ENCODE measurements at regions not wholly inside any gene's neighbourhood (a gene's known extent, or its start where the extent isn't known, plus 50 kb on each side); places are given as distances from the start of the nearest gene placed in this dataset.

- H3K4me2 ChIP-seq (ENCODE audit: unreplicated experiment): no peak overlapping the region
- H3K4me3 ChIP-seq: no peak overlapping the region
- in situ Hi-C loops (cut with MboI): no loop called here
- no peaks in the 10 kb centered on the region for H3F3A ChIP-seq (ENCODE audit: insufficient read depth)
- no peak overlapping the region for H3K9ac ChIP-seq
- no peaks in the 10 kb centered on the region for H3K9me2 ChIP-seq (ENCODE audit: insufficient read depth)
- DNase-seq: no peak
- no peak for TF ChIP-seq EZH2 (IDR thresholded peaks at IDR 0.05; ENCODE audit: insufficient read depth, poor library complexity, severe bottlenecking)
- no peak for TF ChIP-seq EZH2phosphoT487 (IDR thresholded peaks at IDR 0.05; ENCODE audit: insufficient read depth, low read depth)
- H3K79me2 ChIP-seq (ENCODE audit: insufficient read depth): no peaks in the 10 kb centered on the region
- no peak overlapping the region for H3K27ac ChIP-seq
- no peak overlapping the region for H2AFZ ChIP-seq
- no peaks in the 10 kb centered on the region for H3K9me3 ChIP-seq (ENCODE audit: low read depth)
- H3K27me3 ChIP-seq (replicated peaks; ENCODE audit: insufficient read depth): no peaks in the 10 kb centered on the region
- no peaks in the 10 kb centered on the region for H4K20me1 ChIP-seq (ENCODE audit: insufficient read depth)
- no peaks in the 10 kb centered on the region for H3K36me3 ChIP-seq (ENCODE audit: low read depth)
- H3K4me1 ChIP-seq (ENCODE audit: insufficient read depth): no peaks in the 10 kb centered on the region
Measured at GRCh38 chr6:98343004-98343403, 491.4 kb upstream of the POU3F2 start.

- no peak overlapping the region for H3K27ac ChIP-seq
- no peaks in the 10 kb centered on the region for H3K27me3 ChIP-seq (replicated peaks; ENCODE audit: insufficient read depth)
- no peaks in the 10 kb centered on the region for H3K4me1 ChIP-seq (ENCODE audit: insufficient read depth)
- H3K9me2 ChIP-seq (ENCODE audit: insufficient read depth): no peaks in the 10 kb centered on the region
- H4K20me1 ChIP-seq (ENCODE audit: insufficient read depth): no peaks in the 10 kb centered on the region
- H3K79me2 ChIP-seq (ENCODE audit: insufficient read depth): no peaks in the 10 kb centered on the region
- TF ChIP-seq EZH2 (IDR thresholded peaks at IDR 0.05; ENCODE audit: insufficient read depth, poor library complexity, severe bottlenecking) (no peak), EZH2phosphoT487 (IDR thresholded peaks at IDR 0.05; ENCODE audit: insufficient read depth, low read depth) (no peak)
- H3K4me2 ChIP-seq (ENCODE audit: unreplicated experiment): no peak overlapping the region
- in situ Hi-C loops (cut with MboI): no loop called here
- no peak overlapping the region for H3K9ac ChIP-seq
- no peak overlapping the region for H2AFZ ChIP-seq
- DNase-seq: no peak
- no peak overlapping the region for H3K4me3 ChIP-seq
- no peaks in the 10 kb centered on the region for H3K36me3 ChIP-seq (ENCODE audit: low read depth)
- no peaks in the 10 kb centered on the region for H3F3A ChIP-seq (ENCODE audit: insufficient read depth)
- no peaks in the 10 kb centered on the region for H3K9me3 ChIP-seq (ENCODE audit: low read depth)
Measured at GRCh38 chr6:98343797-98344196, 490.6 kb upstream of the POU3F2 start.

GRCh38 chr6:98352348-98352747 is 482.0 kb upstream of the POU3F2 start:
- no peak overlapping the region for H3K4me2 ChIP-seq (ENCODE audit: unreplicated experiment)
- no peak overlapping the region for H3K4me3 ChIP-seq
- H3K4me1 ChIP-seq (ENCODE audit: insufficient read depth): no peaks in the 10 kb centered on the region
- H3K9me3 ChIP-seq (ENCODE audit: low read depth): no peaks in the 10 kb centered on the region
- TF ChIP-seq EZH2 (IDR thresholded peaks at IDR 0.05; ENCODE audit: insufficient read depth, poor library complexity, severe bottlenecking) (no peak), EZH2phosphoT487 (IDR thresholded peaks at IDR 0.05; ENCODE audit: insufficient read depth, low read depth) (no peak)
- DNase-seq: no peak
- no peak overlapping the region for H2AFZ ChIP-seq
- H3F3A ChIP-seq (ENCODE audit: insufficient read depth): no peaks in the 10 kb centered on the region
- no peak overlapping the region for H3K27ac ChIP-seq
- no peaks in the 10 kb centered on the region for H3K27me3 ChIP-seq (replicated peaks; ENCODE audit: insufficient read depth)
- WGBS, 2 experiments (ENCODE audit: low coverage in 1 of 2, low lambda C conversion rate in 2 of 2, missing lambda C conversion rate in 2 of 2): 26 to 28% methylated on average over 2 of the region's 2 CpGs
- no peak overlapping the region for H3K9ac ChIP-seq
- in situ Hi-C loops (cut with MboI): no loop called here
- no peaks in the 10 kb centered on the region for H3K36me3 ChIP-seq (ENCODE audit: low read depth)
- no peaks in the 10 kb centered on the region for H3K9me2 ChIP-seq (ENCODE audit: insufficient read depth)
- H3K79me2 ChIP-seq (ENCODE audit: insufficient read depth): no peaks in the 10 kb centered on the region
- no peaks in the 10 kb centered on the region for H4K20me1 ChIP-seq (ENCODE audit: insufficient read depth)

GRCh38 chr6:98358173-98358572 is 476.2 kb upstream of the POU3F2 start:
- Histone ChIP-seq H3K9me3 (ENCODE audit: low read depth) (no peaks in the 10 kb centered on the region), H3K4me1 (ENCODE audit: insufficient read depth) (no peaks in the 10 kb centered on the region), H3K4me2 (ENCODE audit: unreplicated experiment) (no peak overlapping the region), H3K9me2 (ENCODE audit: insufficient read depth) (no peaks in the 10 kb centered on the region), H3K79me2 (ENCODE audit: insufficient read depth) (no peaks in the 10 kb centered on the region), H4K20me1 (ENCODE audit: insufficient read depth) (no peaks in the 10 kb centered on the region), H3F3A (ENCODE audit: insufficient read depth) (no peaks in the 10 kb centered on the region), H3K27ac (no peak overlapping the region), H3K9ac (no peak overlapping the region), H2AFZ (no peak overlapping the region), H3K36me3 (ENCODE audit: low read depth) (no peaks in the 10 kb centered on the region), H3K27me3 (replicated peaks; ENCODE audit: insufficient read depth) (no peaks in the 10 kb centered on the region), H3K4me3 (no peak overlapping the region)
- no peak for DNase-seq
- in situ Hi-C loops (cut with MboI): no loop called here
- TF ChIP-seq EZH2 (IDR thresholded peaks at IDR 0.05; ENCODE audit: insufficient read depth, poor library complexity, severe bottlenecking) (no peak), EZH2phosphoT487 (IDR thresholded peaks at IDR 0.05; ENCODE audit: insufficient read depth, low read depth) (no peak)
- WGBS, 2 experiments (ENCODE audit: low coverage in 1 of 2, low lambda C conversion rate in 2 of 2, missing lambda C conversion rate in 2 of 2): 10 to 15% methylated on average over 3 of the region's 3 CpGs

- H3F3A ChIP-seq (ENCODE audit: insufficient read depth): no peaks in the 10 kb centered on the region
- no peak overlapping the region for H3K27ac ChIP-seq
- H4K20me1 ChIP-seq (ENCODE audit: insufficient read depth): no peaks in the 10 kb centered on the region
- H3K4me2 ChIP-seq (ENCODE audit: unreplicated experiment): no peak overlapping the region
- no peaks in the 10 kb centered on the region for H3K27me3 ChIP-seq (replicated peaks; ENCODE audit: insufficient read depth)
- H2AFZ ChIP-seq: no peak overlapping the region
- H3K9ac ChIP-seq: no peak overlapping the region
- WGBS, 2 experiments (ENCODE audit: low coverage in 1 of 2, low lambda C conversion rate in 2 of 2, missing lambda C conversion rate in 2 of 2): 24 to 29% methylated on average over 6 of the region's 6 CpGs
- no peaks in the 10 kb centered on the region for H3K36me3 ChIP-seq (ENCODE audit: low read depth)
- no peaks in the 10 kb centered on the region for H3K4me1 ChIP-seq (ENCODE audit: insufficient read depth)
- H3K4me3 ChIP-seq: no peak overlapping the region
- DNase-seq: no peak
- TF ChIP-seq EZH2 (IDR thresholded peaks at IDR 0.05; ENCODE audit: insufficient read depth, poor library complexity, severe bottlenecking) (no peak), EZH2phosphoT487 (IDR thresholded peaks at IDR 0.05; ENCODE audit: insufficient read depth, low read depth) (no peak)
- H3K9me2 ChIP-seq (ENCODE audit: insufficient read depth): no peaks in the 10 kb centered on the region
- H3K9me3 ChIP-seq (ENCODE audit: low read depth): no peaks in the 10 kb centered on the region
- no peaks in the 10 kb centered on the region for H3K79me2 ChIP-seq (ENCODE audit: insufficient read depth)
- in situ Hi-C loops (cut with MboI): no loop called here
Measured at GRCh38 chr6:98366371-98366770, 468.0 kb upstream of the POU3F2 start.

Measured in GM23248 (cell line).